ENCODE measurements at regions not wholly inside any gene's neighbourhood (a gene's known extent, or its start where the extent isn't known, plus 50 kb on each side); places are given as distances from the start of the nearest gene placed in this dataset.
A peak's percentile ranks its signal among the peaks of the same experiment; 100 is the strongest.
"Not testable (repeated sequence)": the region's sequence is repeated elsewhere in the genome, so short reads cannot be mapped to it uniquely, and the experiment has no call there.

DNA sequence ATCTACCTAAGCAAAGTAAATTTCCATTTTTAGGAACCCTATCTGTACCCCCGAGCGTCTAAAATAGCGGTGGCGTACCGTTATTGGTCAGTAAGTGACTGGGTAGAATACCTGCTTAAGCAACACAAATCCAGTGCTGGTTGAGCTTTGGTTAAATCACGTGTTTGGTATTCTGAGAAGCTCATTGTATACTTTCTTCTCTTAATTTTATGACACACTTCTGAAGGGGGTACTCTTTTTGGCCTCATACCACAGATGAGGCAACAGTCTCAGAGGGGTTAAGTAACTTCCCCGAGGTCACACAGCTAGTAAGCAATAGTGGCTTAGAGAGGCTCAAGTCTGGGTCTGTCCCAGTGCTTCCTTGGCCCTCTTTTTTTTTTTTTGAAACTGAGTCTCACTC, 151.2 kb downstream of the TFAP2C start:
- POLR2A ChIA-PET: no interaction called here
- Histone ChIP-seq H3K9me3 (ENCODE audit: low read length) (no peaks in the 10 kb centered on the region), H3K4me3 (ENCODE audit: low read length) (no peak overlapping the region), H3K27me3 (ENCODE audit: insufficient read depth, low read length, poor library complexity, severe bottlenecking) (no peaks in the 10 kb centered on the region), H3K27ac (ENCODE audit: low read depth, low read length) (no peak overlapping the region), H3K36me3 (ENCODE audit: insufficient read depth, low read length) (no peaks in the 10 kb centered on the region), H3K4me1 (ENCODE audit: insufficient read depth, low read length) (no peaks in the 10 kb centered on the region)
- Mint-ChIP-seq H3K4me3 (peak overlapping the region in 1 of 7 donors; percentile 36), H3K4me1 (no peaks in the 10 kb centered on the region), H3K27ac (no peak overlapping the region), H3K27me3 (peaks cover 7 to 17% of the 10 kb centered on the region in 2 donors), H3K36me3 (no peaks in the 10 kb centered on the region), H3K9me3 (no peaks in the 10 kb centered on the region)
- CTCF ChIA-PET: no interaction called here
- DNase-seq: no peak

DNA sequence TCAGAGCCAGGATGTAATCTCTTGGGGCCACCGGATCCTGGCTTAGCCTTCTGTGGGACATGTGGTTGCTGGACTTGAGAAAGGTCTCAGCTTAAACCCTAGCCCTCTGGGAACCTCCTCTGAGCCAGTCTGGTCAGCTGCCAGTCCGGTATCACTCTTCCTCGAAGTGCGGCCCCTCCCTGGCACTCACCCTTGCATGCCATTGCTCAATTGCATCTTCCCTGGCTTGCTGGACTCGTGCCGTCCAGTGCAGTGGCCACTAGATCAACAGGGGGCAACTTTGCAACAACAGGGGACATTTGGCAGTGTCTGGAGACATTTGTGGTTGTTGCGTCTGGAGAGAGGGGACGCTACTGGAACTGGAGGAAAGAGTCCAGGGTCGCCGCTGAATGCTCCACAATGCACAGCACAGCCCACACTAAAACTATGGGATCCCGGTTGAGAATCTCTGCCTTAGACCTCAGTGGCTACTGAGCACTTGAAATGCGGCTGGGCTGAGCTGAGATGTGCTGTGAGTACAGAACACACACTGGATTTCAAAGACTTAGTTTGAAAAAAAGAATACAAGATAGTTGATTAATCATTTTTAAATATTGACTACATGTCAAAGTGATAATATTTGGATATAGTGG, 152.1 kb downstream of the TFAP2C start:
- Histone ChIP-seq H3K27ac (ENCODE audit: low read depth, low read length) (no peak overlapping the region), H3K36me3 (ENCODE audit: insufficient read depth, low read length) (no peaks in the 10 kb centered on the region), H3K27me3 (ENCODE audit: insufficient read depth, low read length, poor library complexity, severe bottlenecking) (no peaks in the 10 kb centered on the region), H3K4me1 (ENCODE audit: insufficient read depth, low read length) (no peaks in the 10 kb centered on the region), H3K9me3 (ENCODE audit: low read length) (no peaks in the 10 kb centered on the region), H3K4me3 (ENCODE audit: low read length) (no peak overlapping the region)
- Mint-ChIP-seq H3K36me3 (no peaks in the 10 kb centered on the region), H3K27me3 (peaks cover 7 to 17% of the 10 kb centered on the region in 2 donors), H3K4me1 (no peaks in the 10 kb centered on the region), H3K27ac (no peak overlapping the region), H3K4me3 (no peak overlapping the region), H3K9me3 (no peaks in the 10 kb centered on the region)
- POLR2A ChIA-PET: no interaction called here
- CTCF ChIA-PET: no interaction called here
- no peak for DNase-seq

DNA sequence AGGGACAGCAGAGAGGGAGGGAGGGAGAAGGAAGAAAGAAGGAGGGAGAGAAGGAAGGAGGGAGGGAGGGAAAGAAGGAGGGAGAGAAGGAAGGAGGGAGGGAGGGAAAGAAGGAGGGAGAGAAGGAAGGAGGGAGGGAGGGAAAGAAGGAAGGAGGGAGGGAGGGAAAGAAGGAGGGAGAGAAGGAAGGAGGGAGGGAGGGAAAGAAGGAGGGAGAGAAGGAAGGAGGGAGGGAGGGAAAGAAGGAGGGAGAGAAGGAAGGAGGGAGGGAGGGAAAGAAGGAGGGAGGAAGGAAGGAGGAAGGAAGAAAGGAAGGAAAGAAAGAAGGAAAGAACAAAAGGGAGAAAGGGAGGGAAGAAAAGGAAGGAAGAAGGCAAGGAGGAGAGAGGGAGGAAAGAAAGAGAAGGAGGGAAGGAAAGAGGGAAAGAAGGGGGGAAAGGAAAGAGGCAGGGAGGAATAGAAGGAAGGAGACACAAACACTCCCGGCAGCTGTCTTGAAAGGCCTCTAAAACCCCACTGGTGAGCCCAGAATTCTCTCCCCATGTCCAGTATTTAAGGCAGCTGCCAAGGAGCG, 153.0 kb downstream of the TFAP2C start:
- POLR2A ChIA-PET, H3K36me3 Mint-ChIP-seq: not testable (repeated sequence)
- peaks cover 7 to 17% of the 10 kb centered on the region in 2 donors for H3K27me3 Mint-ChIP-seq

DNA sequence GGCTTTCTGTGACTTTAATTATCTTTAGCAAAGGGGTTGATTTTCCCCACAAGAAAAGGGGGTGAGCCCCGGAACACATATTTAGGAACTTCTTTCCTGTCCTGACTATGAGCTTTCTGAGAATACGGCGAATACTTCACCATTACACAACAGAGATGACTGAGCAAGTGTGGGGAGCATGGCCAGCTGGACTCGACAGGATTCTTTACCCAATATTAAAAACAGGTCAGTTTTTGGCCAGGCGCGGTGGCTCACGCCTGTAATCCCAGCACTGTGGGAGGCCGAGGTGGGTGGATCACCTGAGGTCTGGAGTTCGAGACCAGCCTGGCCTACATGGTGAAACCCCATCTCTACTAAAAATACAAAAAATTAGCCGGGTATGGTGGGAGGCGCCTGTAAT, 153.7 kb downstream of the TFAP2C start:
- POLR2A ChIA-PET; H3K4me1 ChIP-seq (ENCODE audit: insufficient read depth, low read length): not testable (repeated sequence)

More for the DNA sequence above, 153.0 kb downstream of the TFAP2C start:
- H3K27me3 ChIP-seq (ENCODE audit: insufficient read depth, low read length, poor library complexity, severe bottlenecking); H3K27ac Mint-ChIP-seq; H3K9me3 Mint-ChIP-seq; H3K9me3 ChIP-seq (ENCODE audit: low read length); H3K4me3 ChIP-seq (ENCODE audit: low read length); H3K27ac ChIP-seq (ENCODE audit: low read depth, low read length); H3K4me1 Mint-ChIP-seq; H3K4me3 Mint-ChIP-seq; H3K4me1 ChIP-seq (ENCODE audit: insufficient read depth, low read length); H3K36me3 ChIP-seq (ENCODE audit: insufficient read depth, low read length); CTCF ChIA-PET; DNase-seq: not testable (repeated sequence)

DNA sequence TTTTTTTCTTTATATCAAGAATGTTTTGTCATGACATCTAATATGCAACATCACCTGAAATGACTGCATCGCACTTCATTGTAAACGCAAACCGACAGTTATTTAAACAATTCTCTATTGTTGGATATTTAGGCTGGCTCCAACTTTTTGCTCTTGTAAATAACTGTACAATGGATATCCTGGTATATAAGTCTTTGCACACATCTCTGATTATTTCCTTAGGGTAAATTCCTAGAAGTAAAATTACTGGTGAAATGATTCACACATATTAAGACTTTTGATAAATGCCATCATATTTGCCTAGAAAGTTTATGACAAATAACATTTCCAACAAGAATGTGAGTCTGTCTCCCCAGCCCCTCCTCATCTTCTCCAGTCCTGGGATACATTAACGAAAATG, 154.7 kb downstream of the TFAP2C start:
- Histone ChIP-seq H3K36me3 (ENCODE audit: insufficient read depth, low read length) (no peaks in the 10 kb centered on the region), H3K27ac (ENCODE audit: low read depth, low read length) (no peak overlapping the region), H3K27me3 (ENCODE audit: insufficient read depth, low read length, poor library complexity, severe bottlenecking) (no peaks in the 10 kb centered on the region), H3K9me3 (ENCODE audit: low read length) (no peaks in the 10 kb centered on the region), H3K4me3 (ENCODE audit: low read length) (no peak overlapping the region), H3K4me1 (ENCODE audit: insufficient read depth, low read length) (no peaks in the 10 kb centered on the region)
- H3K4me3 Mint-ChIP-seq: no peak overlapping the region
- no peak overlapping the region for H3K27ac Mint-ChIP-seq
- no peaks in the 10 kb centered on the region for H3K36me3 Mint-ChIP-seq
- peaks cover 7 to 13% of the 10 kb centered on the region in 2 donors for H3K27me3 Mint-ChIP-seq
- POLR2A ChIA-PET: no interaction called here
- peaks cover 0 to 3% (median 0%) of the 10 kb centered on the region in 5 donors for H3K9me3 Mint-ChIP-seq
- no peak for DNase-seq
- H3K4me1 Mint-ChIP-seq: no peaks in the 10 kb centered on the region
- CTCF ChIA-PET: no interaction called here

More for the DNA sequence above, 153.7 kb downstream of the TFAP2C start:
- H3K36me3 Mint-ChIP-seq; H3K4me3 ChIP-seq (ENCODE audit: low read length); H3K4me1 Mint-ChIP-seq; CTCF ChIA-PET; H3K27ac Mint-ChIP-seq; DNase-seq; H3K9me3 ChIP-seq (ENCODE audit: low read length); H3K9me3 Mint-ChIP-seq; H3K27me3 ChIP-seq (ENCODE audit: insufficient read depth, low read length, poor library complexity, severe bottlenecking); H3K4me3 Mint-ChIP-seq; H3K36me3 ChIP-seq (ENCODE audit: insufficient read depth, low read length); H3K27ac ChIP-seq (ENCODE audit: low read depth, low read length): not testable (repeated sequence)
- H3K27me3 Mint-ChIP-seq: peaks cover 7 to 17% of the 10 kb centered on the region in 2 donors

DNA sequence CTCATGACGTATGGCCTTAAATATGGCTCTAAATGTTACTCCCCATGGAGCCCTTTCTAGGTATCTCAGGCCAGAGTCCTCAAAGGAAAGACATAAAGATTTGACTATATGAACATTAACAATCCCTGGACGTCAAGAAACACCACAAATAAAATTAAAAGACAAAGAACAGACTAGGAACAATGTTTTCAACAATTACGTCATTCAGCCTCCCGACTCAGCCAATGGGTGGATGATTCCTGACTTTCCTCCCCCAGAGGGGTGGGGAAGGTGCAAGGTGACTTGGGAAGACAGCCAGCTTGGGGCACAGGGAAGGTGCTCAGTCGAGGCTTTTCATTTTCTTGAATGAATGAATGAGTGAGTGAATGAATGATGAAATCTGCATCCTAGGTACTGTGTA, 157.4 kb downstream of the TFAP2C start:
- peaks cover 0 to 3% (median 0%) of the 10 kb centered on the region in 5 donors for H3K9me3 Mint-ChIP-seq
- H3K27me3 ChIP-seq (ENCODE audit: insufficient read depth, low read length, poor library complexity, severe bottlenecking): no peaks in the 10 kb centered on the region
- no peak overlapping the region for H3K4me3 ChIP-seq (ENCODE audit: low read length)
- H3K27ac ChIP-seq (ENCODE audit: low read depth, low read length): no peak overlapping the region
- DNase-seq: no peak
- CTCF ChIA-PET: no interaction called here
- no peaks in the 10 kb centered on the region for H3K4me1 Mint-ChIP-seq
- POLR2A ChIA-PET: no interaction called here
- H3K4me1 ChIP-seq (ENCODE audit: insufficient read depth, low read length): no peaks in the 10 kb centered on the region
- H3K4me3 Mint-ChIP-seq: no peak overlapping the region
- H3K9me3 ChIP-seq (ENCODE audit: low read length): no peaks in the 10 kb centered on the region
- no peaks in the 10 kb centered on the region for H3K36me3 ChIP-seq (ENCODE audit: insufficient read depth, low read length)
- H3K36me3 Mint-ChIP-seq: no peaks in the 10 kb centered on the region
- no peak overlapping the region for H3K27ac Mint-ChIP-seq
- peaks cover 6% of the 10 kb centered on the region in 2 donors for H3K27me3 Mint-ChIP-seq

DNA sequence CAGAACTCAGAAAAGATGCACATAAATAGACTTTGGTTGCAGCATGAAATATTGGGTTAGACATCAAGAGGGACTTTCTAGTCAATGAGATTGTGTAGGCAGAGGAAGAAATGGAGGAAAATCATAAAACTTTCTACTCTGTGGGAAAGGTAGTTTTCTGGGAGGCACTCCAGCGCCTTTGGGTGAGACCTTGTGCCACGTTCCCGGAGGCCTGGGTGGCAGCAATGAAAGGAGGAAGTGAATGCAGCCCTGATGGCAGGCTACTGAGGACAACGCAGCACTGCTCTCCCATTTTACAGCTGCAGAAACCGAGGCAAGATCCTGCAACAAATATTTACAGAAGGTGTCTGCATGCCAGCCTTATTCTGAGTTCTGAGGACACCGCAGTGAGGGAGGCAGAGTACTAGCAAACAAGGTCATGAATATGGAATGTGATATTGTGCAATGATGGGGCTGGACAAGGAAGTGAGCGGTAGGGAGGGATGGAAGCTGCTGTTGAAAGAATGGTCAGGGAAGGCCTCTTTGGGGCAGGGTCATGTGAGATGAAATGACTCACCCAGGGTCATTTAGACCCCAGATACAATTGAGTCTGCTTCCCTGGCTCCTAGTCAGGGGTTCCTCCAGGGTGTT, 159.1 kb downstream of the TFAP2C start:
- CTCF ChIA-PET: no interaction called here
- POLR2A ChIA-PET: no interaction called here
- Mint-ChIP-seq H3K27me3 (peaks cover 3% of the 10 kb centered on the region in 2 donors), H3K27ac (no peak overlapping the region), H3K4me3 (no peak overlapping the region), H3K9me3 (peaks cover 0 to 3% (median 0%) of the 10 kb centered on the region in 5 donors), H3K36me3 (no peaks in the 10 kb centered on the region), H3K4me1 (no peaks in the 10 kb centered on the region)
- H3K9me3 ChIP-seq (ENCODE audit: low read length): no peaks in the 10 kb centered on the region
- DNase-seq: no peak
- no peaks in the 10 kb centered on the region for H3K27me3 ChIP-seq (ENCODE audit: insufficient read depth, low read length, poor library complexity, severe bottlenecking)
- H3K4me3 ChIP-seq (ENCODE audit: low read length): no peak overlapping the region
- no peaks in the 10 kb centered on the region for H3K36me3 ChIP-seq (ENCODE audit: insufficient read depth, low read length)
- H3K27ac ChIP-seq (ENCODE audit: low read depth, low read length): no peak overlapping the region
- no peaks in the 10 kb centered on the region for H3K4me1 ChIP-seq (ENCODE audit: insufficient read depth, low read length)

DNA sequence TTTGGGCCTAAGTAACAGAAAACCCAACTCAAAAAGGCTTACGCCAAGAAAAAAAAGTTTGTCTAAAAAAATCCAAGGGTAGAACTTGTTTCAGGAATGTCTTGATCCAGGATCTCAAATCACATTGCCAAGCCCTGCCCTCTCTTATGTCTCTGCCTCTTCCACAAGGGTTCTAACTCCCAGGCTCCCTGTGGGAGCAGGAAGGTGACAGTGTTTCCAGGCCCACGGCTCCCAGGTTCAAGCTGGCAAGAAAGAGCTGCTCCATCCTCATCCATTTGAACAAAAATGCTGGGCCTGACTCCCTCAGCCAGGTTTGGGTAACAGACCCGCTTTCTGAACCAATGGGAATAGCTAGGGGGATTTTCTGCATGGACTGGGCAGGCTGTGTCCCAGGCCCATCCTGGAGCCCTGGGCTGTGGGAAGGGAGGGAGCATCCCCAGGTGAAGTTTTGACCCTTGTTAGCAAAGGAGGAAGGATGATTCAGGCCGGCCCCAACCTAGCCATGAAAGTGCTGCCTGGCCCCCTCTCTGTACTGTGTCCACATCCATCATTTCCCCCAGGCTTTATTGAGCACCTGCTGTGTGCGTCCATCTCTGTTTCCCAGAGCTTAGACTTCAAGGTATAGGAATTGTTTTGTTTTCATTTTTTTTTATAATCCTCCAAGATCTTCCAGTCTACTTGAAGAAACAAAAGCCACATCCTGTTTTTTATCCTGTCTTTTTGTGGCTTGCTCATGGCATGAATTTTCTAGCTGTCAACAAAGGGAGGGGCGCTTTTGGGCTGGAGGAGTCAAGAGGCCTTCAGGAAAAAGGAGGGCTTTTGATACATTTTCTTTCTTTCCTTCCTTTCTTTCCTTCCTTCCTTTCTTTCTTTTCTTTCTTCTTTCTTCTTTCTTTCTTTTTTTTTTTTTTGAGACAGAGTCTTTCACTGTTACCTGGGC, 159.8 kb downstream of the TFAP2C start:
- DNase-seq: no peak
- H3K27me3 Mint-ChIP-seq: peaks cover 3% of the 10 kb centered on the region in 2 donors
- H3K27ac ChIP-seq (ENCODE audit: low read depth, low read length): no peak overlapping the region
- no peaks in the 10 kb centered on the region for H3K9me3 ChIP-seq (ENCODE audit: low read length)
- no peaks in the 10 kb centered on the region for H3K27me3 ChIP-seq (ENCODE audit: insufficient read depth, low read length, poor library complexity, severe bottlenecking)
- H3K4me1 ChIP-seq (ENCODE audit: insufficient read depth, low read length): no peaks in the 10 kb centered on the region
- no peak overlapping the region for H3K27ac Mint-ChIP-seq
- ChIA-PET POLR2A (no interaction called here), CTCF (no interaction called here)
- no peaks in the 10 kb centered on the region for H3K36me3 Mint-ChIP-seq
- no peak overlapping the region for H3K4me3 ChIP-seq (ENCODE audit: low read length)
- no peaks in the 10 kb centered on the region for H3K4me1 Mint-ChIP-seq
- no peaks in the 10 kb centered on the region for H3K36me3 ChIP-seq (ENCODE audit: insufficient read depth, low read length)
- H3K9me3 Mint-ChIP-seq: peaks cover 0 to 3% (median 2%) of the 10 kb centered on the region in 5 donors
- H3K4me3 Mint-ChIP-seq: no peak overlapping the region

All from CD8-positive, alpha-beta memory T cell (primary cell).